HS-5 (cell line): ENCODE measurements at regions not wholly inside any gene's neighbourhood (a gene's known extent, or its start where the extent isn't known, plus 50 kb on each side); places are given as distances from the start of the nearest gene placed in this dataset.
A peak's percentile ranks its signal among the peaks of the same experiment; 100 is the strongest.
"Not testable (repeated sequence)": the region's sequence is repeated elsewhere in the genome, so short reads cannot be mapped to it uniquely, and the experiment has no call there.

Experiments used
- DNase-seq: peaks from one replicate; pipeline ENCODE4 v3.0.0-alpha.2; 2012; ENCODE audit warnings: low read depth

DNA sequence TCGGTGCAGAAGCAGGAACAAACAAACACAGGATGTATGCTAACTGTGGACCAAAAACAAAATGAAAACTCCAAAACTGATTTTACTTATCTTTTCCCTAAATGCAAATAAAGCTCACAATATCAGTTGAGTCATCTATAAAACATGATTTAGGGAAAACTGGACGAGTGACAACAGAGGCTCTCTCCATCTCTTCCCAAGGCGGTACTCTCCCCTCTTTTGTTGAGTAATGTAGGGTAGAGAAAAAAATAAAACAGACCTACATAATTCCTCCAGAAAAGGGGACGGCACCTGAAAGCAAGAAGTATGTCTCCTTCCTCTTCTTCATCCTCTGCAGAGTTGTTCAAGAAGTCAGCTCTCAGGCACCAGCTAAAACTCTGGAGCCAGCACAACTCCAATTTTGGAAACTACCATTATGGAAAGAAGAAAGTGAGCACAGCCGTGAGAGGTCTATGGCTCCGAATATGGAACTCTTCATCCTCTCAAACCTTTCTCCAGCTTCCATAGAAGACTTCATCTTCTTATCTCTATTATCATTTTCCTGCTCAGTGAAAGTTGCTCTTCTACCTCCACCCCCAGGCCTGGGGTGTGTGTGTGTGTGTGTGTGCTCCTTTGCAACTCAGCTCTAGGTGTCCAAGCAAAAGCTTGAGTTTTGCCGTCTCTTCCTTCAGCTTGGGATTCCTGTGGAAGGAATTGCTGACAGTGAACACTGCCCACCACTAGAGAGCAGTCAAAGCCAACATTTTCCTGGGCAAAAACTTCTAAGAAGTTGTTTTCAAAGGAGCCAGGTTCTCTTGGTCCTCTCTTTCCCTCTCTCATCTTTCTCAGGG lies 155.4 kb downstream of the DIO2 start:
- peak; percentile 32 for DNase-seq

DNA sequence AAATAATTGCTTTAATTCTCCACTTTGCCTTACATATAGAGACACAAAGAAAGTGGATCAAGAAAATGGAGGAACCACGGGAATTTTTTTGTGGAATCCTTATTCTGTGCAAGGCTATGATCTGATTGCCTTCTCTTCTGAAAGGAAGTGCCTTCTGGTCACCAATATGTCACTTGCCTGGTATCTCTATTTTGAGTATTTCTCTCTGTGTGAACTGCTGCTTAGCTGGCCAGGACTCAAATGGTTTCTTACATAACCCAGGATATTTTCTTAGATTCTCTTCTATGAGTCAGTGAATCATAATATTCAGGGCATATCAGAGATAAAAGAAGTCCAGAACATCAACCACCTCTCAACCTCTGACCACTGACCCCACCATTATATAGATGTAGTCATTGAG lies 156.1 kb downstream of the DIO2 start:
- no peak for DNase-seq

DNA sequence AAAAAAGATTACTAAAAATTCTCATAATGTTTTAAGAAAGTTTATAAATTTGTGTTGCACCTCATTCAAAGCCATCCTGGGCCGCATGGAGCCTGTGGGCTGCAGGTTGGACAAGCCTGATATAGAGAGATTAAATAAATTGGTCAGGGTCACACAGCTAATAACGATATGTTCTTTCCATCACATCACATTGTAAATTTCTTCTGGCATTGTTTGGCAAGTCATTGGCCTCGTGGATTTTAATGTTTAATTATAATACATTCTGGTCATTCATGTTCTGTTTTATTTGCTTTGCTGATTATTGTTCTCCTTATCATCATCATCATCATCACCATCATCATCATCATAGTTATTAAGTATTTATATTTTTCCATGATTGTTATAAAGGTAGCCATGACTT lies 157.3 kb downstream of the DIO2 start:
- no peak for DNase-seq

- DNase-seq: no peak
These were observed 162.2 kb downstream of the DIO2 start for GRCh38 chr14:80049055-80049454.

- no peak for DNase-seq
These were observed 163.5 kb downstream of the DIO2 start for GRCh38 chr14:80047761-80048160.

DNA sequence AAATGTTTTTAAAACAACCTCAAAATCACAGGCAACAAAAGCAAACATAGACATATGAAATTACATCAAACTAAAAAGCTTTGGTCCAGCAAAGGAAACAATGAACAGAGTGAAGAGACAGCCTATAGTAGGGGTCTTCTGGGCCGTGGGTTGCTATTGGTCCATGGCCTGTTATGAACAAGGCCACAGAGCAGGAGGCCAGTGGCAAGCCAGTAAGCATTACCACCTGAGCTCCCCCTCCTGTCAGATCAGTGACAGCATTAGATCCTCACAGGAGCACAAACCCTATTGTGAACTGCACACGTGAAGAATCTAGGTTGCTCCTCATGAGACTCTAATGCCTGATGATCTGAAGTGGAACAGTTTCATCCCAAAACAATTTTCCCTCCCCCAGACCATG lies 174.0 kb downstream of the DIO2 start:
- no peak for DNase-seq

- DNase-seq: no peak
These were observed 186.9 kb downstream of the DIO2 start for GRCh38 chr14:80024417-80024816.

DNA sequence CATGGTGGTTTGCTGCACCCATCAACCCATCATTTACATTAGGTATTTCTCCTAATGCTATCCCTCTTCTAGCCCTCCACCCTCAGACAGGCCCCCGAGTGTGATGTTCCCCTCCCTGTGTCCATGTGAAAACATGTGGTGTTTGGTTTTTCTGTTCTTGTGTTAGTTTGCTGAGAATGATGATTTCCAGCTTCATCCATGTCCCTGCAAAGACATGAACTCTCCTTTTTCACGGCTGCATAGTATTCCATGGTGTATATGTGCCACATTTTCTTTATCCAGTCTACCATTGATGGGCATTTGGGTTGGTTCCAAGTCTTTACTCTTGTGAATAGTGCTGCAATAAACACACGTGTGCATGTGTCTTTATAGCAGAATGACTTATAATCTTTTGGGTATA lies 192.8 kb downstream of the DIO2 start:
- DNase-seq: not testable (repeated sequence)

GRCh38 chr14:80017795-80018194 lies 193.5 kb downstream of the DIO2 start:
- no peak for DNase-seq

DNA sequence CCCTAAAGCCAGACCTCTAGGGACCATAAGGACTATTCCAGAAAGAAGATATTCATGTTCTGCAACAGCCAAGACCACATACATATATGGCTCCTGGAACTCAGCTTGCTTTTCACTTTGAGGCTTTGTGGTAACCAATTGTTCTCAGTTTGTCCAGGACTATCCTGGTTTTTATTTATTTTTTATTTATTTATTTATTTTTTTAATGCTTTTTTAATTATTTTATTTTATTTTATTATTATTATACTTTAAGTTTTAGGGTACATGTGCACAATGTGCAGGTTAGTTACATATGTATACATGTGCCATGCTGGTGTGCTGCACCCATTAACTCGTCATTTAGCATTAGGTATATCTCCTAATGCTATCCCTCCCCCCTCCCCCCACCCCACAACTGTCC lies 201.1 kb downstream of the DIO2 start:
- DNase-seq: not testable (repeated sequence)

GRCh38 chr14:80005561-80005960 lies 205.7 kb downstream of the DIO2 start:
- no peak for DNase-seq

- DNase-seq: no peak
These were observed 206.4 kb downstream of the DIO2 start for GRCh38 chr14:80004871-80005270.

- DNase-seq: peak; percentile 66
These were observed 208.2 kb downstream of the DIO2 start for GRCh38 chr14:80003138-80003537.

- no peak for DNase-seq
These were observed 213.6 kb downstream of the DIO2 start for GRCh38 chr14:79997509-79998208.

GRCh38 chr14:79992407-79993198 lies 218.7 kb downstream of the DIO2 start:
- no peak for DNase-seq

GRCh38 chr14:79991866-79992265 lies 219.4 kb downstream of the DIO2 start:
- no peak for DNase-seq

DNA sequence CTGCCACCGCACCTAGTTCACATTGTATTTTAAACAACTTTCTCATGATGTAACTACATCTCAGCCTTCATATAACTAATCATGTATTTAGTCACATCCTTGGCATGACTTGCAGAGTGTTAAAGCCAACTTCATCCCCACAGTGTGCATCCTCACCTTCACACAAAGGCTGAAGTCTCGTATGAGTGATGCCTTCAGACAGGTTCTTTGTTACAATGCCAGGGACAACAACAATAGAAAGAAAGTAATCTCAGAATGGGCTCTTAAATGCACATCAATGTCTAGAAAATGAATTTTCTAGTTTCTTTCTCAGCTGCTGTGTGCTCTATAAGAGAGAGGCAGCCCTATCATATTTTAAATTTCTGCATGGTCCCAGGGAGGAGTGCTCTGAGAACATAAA lies 221.3 kb downstream of the DIO2 start:
- DNase-seq: no peak

- no peak for DNase-seq
These were observed 225.1 kb downstream of the DIO2 start for GRCh38 chr14:79986251-79986650.

- no peak for DNase-seq
These were observed 239.1 kb downstream of the DIO2 start for GRCh38 chr14:79972230-79972629.

- peak; percentile 53 for DNase-seq
These were observed 240.0 kb downstream of the DIO2 start for GRCh38 chr14:79971330-79971729.

DNA sequence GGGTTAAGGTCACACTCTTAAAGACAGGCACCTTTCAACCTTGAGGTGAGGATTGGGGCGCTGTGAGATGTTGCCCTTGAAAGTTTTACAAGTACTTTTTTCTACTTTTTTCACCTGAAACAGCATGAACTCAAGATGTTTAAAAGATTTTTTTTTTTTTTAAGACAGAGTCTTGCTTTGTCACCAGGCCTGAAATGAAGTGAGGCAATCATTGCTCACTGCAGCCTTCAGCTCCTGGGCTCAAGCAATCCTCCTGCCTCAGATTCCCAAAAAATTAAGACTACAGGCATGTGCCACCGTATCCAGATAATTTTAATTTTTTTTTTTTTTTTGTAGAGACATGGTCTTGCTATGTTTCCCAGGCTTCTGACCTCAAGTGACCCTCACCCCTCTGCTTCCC lies 243.9 kb downstream of the DIO2 start:
- DNase-seq: no peak

DNA sequence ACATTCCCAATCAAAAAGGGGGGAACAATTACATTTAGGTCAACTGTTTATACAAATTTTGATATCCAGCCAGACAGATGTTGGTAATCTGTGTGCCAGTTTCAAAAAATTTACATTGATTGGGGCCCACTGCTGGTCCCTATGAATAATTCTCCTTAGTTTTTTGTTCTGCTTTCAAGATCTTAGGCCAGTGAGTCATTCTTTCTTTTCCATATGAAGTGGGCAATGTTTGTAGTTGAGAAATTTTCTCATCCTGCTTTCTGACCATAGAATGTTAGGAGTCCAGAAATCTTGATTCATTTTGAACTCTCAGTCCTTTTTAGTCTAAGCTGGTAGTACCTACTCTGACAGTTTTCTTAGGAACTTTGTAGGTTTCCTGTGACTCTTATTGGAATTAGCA lies 244.3 kb downstream of the DIO2 start:
- peak; percentile 34 for DNase-seq

- no peak for DNase-seq
These were observed 245.4 kb downstream of the DIO2 start for GRCh38 chr14:79965896-79966295.
